Activated CD4-positive, CD25-positive, alpha-beta regulatory T cell (primary cell): ENCODE measurements at regions not wholly inside any gene's neighbourhood (a gene's known extent, or its start where the extent isn't known, plus 50 kb on each side); places are given as distances from the start of the nearest gene placed in this dataset.
"Not testable (repeated sequence)": the region's sequence is repeated elsewhere in the genome, so short reads cannot be mapped to it uniquely, and the experiment has no call there.

ENCODE experiments used
- DNase-seq, 4 experiments: peaks; one replicate each; lab custom pipeline; 2025; lab: John Stamatoyannopoulos, UW

DNA sequence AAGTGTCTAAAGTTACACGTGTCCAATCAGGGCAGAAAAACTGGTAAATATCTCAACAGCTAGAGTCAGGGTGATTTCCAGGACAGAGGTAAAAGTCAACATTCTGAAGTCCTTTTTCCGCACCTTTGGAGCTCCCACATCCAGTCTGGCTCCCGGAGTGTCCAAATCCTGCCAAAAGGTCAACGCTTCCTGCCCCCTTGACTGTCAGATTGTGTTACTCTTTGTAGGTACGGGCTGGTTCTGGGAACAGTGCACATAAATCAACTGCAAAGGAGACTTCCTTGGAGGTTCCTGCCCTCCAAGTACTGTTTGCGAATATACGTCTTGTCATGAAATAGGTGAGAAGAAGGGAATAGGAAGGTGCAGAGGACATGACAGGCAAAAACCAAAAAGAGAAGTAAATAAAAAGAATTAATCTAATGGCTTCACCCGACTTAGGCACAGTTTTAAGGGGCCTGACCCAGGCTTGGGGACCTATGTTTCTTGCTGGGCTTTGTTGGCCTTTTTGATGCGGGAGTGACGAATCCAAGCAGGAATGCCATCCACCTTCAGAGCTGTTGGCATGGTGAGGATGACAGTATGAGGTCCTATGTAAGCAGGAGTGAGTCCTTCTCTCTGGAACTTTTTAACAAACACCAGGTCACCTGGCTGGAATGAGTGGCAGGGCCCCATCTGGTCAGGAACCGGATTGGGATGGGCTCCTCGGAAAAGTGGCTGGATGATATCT, 155.4 kb downstream of the TRIM27 start:
- no peak for DNase-seq

GRCh38 chr6:28769626-28770402, 154.0 kb downstream of the TRIM27 start:
- DNase-seq = no peak

DNA sequence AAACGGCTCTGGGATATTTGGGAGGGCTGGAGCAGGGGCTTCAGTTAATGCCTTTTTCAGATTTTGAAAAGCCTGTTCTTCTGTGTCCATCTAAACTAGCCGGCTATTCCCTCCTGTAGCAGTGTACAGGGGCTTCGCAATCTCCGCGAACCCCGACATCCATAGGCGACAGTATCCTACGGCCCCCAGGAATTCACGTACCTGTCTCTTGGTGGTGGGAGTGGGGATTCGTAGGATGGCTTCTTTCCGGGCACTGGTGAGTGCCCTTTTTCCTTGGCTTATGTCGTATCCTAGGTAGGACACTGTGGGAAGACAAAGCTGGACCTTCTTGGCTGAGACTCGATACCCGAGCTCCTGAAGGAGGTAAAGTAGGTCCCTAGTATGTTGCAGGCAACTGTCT, 153.1 kb downstream of the TRIM27 start:
- no peak for DNase-seq

GRCh38 chr6:28771401-28772267, 152.2 kb downstream of the TRIM27 start:
- no peak for DNase-seq

DNA sequence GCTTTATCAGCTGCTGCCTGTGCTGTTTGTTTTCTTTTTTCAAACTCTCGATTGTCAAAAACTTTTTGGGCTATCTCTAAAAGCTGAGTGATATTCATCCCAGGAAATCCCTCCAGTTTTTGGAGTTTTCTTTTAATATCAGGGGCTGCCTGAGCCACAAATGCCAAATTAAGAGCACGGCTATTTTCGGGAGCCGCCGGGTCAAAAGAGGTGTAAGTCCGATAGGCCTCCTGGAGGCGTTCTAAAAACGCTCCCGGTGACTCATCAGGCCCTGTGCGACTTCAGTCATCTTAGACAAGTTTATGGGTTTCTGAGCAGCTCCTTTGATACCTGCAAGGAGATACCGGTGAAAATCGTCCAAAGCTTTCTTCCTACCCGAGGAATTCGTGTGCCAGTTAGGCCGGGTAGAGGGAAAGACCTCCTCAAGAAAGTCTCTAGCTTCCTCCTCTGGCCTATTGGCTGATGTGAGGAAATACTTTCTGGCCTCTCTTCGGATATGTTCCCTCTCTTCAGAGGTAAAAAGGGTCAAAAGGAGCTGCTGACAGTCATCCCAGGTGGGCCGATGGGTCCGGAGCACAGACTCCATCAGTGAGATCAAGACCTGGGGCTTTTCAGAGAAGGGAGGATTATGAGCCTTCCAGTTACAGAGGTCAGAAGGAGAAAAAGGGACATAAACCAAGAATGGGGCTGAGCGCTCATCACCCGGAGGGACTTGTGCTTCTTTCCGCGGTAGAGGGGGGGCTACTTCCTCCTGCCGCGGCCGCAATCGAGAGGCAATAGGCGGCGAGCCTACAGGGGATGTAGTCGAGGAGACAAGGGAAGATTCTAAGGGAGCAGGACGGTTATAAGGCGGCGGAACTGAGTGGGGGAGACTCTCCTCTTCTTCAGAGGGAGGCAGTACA, 151.1 kb downstream of the TRIM27 start:
- DNase-seq = no peak

- DNase-seq = no peak
Measured at GRCh38 chr6:28774292-28775051, 149.3 kb downstream of the TRIM27 start.

- DNase-seq = no peak
Measured at GRCh38 chr6:28775052-28775376, 148.8 kb downstream of the TRIM27 start.

DNA sequence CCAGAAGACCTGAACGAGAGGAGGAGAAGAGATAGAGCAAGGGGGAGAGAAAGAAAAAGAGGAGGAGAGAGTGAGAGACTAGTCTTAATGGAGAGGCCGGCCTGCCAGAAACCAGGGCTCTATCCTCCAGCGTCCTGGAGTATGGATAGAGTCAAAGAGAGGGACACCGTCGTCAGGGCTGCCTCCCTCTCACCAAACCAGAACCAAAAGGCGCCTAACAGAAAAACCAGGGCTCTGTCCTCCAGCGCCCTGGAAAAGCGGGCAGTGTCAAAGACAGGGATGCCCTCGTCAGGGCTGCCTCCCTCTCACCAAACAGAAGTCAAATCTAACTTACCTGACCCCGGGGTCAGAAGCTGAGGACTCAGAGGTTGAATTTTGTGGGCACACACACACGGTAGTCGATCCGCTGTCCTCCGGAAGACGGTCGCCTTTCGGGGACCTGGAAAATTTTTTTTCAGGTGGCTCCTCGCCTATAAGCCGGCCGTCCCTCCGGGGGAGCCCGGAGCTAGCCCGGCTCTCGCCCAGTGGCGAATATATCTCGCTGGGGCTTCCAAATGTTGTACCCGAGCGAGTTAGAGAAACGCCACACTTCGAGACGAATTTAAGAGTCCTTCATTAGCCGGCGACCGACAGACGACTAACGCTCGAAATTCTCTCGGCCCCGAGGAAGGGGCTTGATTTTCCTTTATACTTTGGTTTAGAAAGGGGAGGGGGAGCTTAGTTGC, 148.2 kb downstream of the TRIM27 start:
- DNase-seq = no peak

DNA sequence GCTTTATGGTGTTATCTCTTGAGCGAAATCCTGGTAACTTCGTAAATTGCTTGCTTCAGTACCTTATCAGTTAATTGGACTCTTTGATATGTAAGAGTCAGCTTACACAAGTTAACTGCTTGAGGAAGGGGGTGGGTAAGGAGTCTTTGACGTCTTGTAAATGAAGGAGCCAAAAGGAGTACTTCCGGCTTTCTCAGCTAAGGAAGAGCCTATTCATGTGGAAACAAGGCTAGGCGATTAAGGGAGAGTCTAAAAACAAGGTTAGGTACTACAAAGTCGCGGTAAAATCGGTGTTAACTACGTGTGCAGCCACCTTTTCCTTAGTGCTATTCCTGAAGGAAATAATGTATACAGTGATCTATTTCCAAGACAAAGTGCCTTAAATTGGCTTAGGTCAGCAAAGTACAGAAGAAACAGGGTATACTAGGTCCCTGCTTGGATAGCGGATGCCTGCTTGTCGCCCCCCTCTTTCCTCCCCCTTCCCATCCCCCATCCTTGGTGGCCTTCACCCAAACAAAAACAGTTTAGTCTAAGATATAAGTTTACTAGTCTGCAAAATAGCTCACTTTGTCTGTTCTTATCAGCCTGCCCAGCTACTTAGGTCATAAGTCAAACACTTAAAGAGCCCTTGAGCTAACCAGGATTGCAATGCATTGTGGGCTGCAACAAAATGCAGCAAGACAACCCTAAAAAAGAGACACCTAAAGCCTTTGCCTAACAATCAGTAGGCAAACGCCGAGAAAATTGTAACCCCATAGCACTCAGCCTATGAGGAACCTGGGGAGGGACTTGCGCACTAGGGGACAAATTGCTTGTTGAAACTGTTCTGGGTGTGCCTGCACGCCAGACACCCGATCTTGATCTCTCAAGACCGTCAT, 147.3 kb downstream of the TRIM27 start:
- DNase-seq = no peak

DNA sequence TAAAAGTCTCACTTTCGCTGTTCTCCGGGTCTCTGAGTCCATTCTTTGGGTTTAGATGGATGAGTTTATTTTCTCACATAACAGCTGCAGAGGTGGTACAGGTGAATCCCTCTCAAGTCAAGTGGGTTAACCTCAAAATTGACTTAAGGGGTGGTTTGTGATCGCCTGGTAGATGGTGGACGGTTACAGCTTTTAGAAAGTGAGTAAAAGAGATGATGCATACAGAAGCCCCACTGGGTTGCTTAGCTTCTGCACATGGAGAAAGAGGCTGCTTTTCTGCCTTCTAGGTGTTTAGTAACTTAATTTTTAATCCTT, 146.7 kb downstream of the TRIM27 start:
- no peak for DNase-seq

DNA sequence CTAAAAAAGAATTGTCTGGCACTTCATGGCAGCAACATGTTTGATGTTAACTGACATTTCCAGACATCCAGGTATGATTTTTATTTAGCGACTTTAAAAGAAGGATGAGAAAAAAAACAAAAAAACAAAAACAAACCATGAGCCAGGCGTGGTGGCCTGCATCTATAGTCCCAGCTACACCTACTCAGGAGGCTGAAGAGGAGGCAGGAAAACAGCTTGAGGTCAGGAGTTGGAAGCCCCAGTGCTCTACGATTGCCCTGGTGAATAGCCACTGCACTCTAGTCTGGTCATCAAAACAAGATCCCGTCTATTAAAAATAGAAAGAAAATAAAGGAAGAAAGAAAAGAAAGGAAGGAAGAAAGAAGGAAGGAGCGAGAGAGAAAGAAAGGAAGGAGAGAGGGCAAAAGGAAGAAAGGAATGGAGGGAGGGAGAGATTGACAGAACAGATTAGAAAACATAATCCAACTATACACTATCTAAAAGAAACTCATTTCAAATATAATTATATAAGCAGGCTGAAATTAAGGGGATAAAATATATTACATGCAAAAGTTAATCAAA, 141.6 kb downstream of the TRIM27 start:
- no peak for DNase-seq

DNA sequence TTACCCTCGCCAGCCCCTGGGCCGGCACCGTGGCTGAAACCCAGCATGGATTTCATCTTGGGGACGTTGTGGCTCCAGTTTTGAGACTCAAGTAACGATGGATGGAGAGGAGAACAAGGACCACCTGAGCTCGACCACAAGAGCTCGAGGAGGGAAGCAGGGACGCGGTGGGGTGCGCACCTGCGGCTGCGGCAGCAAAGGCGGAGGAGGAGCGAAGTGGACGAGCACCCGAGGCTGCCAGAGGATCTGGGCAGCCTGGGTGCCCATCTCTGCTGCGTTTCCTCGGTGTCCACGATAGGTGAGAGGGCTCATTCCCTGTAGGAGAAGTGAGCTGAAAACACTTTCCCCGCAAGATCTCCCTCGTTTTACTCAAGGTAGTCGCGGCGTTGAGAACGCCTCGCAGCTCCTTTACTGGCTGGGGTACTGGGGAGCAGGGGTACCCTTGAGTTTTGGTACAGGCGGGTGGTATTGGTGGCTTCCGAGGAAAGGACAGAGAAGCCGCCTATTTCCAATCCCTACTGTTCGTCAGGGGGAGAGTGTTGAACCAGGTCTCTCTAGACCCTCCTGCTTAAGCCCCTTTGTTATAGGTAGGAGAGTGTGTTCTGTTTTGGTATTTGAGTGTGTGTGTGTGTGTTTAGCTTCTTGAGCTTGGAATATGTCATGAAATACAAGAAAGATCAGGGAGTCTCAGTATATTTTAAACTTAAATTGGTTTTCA, 137.7 kb downstream of the TRIM27 start:
- no peak for DNase-seq

- DNase-seq = no peak
Measured at GRCh38 chr6:28789553-28790083, 134.2 kb downstream of the TRIM27 start.

GRCh38 chr6:28791002-28791383, 132.8 kb downstream of the TRIM27 start:
- no peak for DNase-seq

- DNase-seq = no peak
Measured at GRCh38 chr6:28794175-28795002, 129.4 kb downstream of the TRIM27 start.

DNA sequence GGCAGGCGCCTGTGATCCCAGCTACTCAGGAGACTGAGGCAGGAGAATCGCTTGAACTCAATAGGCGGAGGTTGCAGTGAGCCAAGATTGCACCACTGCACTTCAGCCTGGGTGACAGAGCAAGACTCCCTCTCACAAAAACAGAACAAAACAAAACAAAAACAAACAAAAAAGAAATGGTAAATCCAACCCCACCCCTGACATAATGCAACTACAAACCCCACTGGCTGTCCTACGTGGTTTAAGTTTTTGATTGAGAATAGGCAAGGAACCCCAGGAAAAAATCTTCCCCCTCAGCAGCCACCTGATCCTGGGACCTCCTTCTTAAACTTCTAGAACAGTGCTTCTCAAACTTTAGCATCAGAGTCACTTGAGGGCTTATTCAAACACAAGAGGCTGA, 123.1 kb downstream of the TRIM27 start:
- not testable (repeated sequence) for DNase-seq
